Common myeloid progenitor, CD34-positive (primary cell): ENCODE measurements at regions not wholly inside any gene's neighbourhood (a gene's known extent, or its start where the extent isn't known, plus 50 kb on each side); places are given as distances from the start of the nearest gene placed in this dataset.

Source experiments
- CTCF ChIA-PET: fragments of 350-600 bp; sonication (Branson Sonifier 250); formaldehyde crosslinking; loops from one replicate; lab custom pipeline; 2021; ENCODE audit warnings: antibody characterized with exemption; lab: Charles Lee
- POLR2A ChIA-PET: fragments of 350-600 bp; sonication (Branson Sonifier 250); formaldehyde crosslinking; loops from one replicate; lab custom pipeline; 2021; ENCODE audit warnings: antibody characterized with exemption; lab: Charles Lee
- DNase-seq, 3 donors: peaks; one replicate each; pipeline versions ENCODE4 v3.0.0 to v3.0.0-alpha.2; 2013
- H3K27ac ChIP-seq, 2 experiments: 1 replicate in 1 of 2; 2 replicates in 1 of 2; pipeline ENCODE4 v1.7.0; 2013; ENCODE audit warnings: inconsistent platforms in 2 of 2, low read length in 2 of 2, mild to moderate bottlenecking in 2 of 2, low read depth in 1 of 2, moderate library complexity in 1 of 2; ENCODE audit not compliant: severe bottlenecking in 2 of 2, insufficient read depth in 1 of 2, poor library complexity in 1 of 2
- H3K27me3 ChIP-seq, 5 experiments: replicated peaks in 2 of 5; 1 replicate in 3 of 5; 2 replicates in 2 of 5; pipeline versions ENCODE4 v1.6.1 to v1.7.0; 2013; ENCODE audit warnings: low read length in 4 of 5, mild to moderate bottlenecking in 2 of 5, moderate library complexity in 2 of 5, inconsistent platforms in 1 of 5; ENCODE audit not compliant: insufficient read depth in 5 of 5, control insufficient read depth in 4 of 5
- H3K36me3 ChIP-seq, 4 experiments: 1 replicate in 2 of 4; 2 replicates in 2 of 4; pipeline versions ENCODE4 v1.6.1 to v1.7.0; 2013; ENCODE audit warnings: low read length in 3 of 4, control low read depth in 1 of 4, mild to moderate bottlenecking in 1 of 4; ENCODE audit not compliant: control insufficient read depth in 4 of 4, insufficient read depth in 4 of 4
- H3K4me1 ChIP-seq, 4 experiments: 1 replicate in 3 of 4; 2 replicates in 1 of 4; pipeline versions ENCODE4 v1.6.1 to v1.7.1; 2013; ENCODE audit warnings: low read length in 3 of 4, mild to moderate bottlenecking in 3 of 4, control low read depth in 1 of 4, inconsistent platforms in 1 of 4, moderate library complexity in 1 of 4; ENCODE audit not compliant: control insufficient read depth in 4 of 4, insufficient read depth in 4 of 4; ENCODE audit errors: control extremely low read depth in 1 of 4
- H3K4me3 ChIP-seq, 7 experiments: 1 replicate in 4 of 7; 2 replicates in 3 of 7; pipeline versions ENCODE4 v1.5.1 to v1.7.0; 2013; ENCODE audit warnings: mild to moderate bottlenecking in 7 of 7, low read length in 6 of 7, moderate library complexity in 6 of 7, inconsistent platforms in 2 of 7, low read depth in 2 of 7, control low read depth in 1 of 7; ENCODE audit not compliant: insufficient read depth in 4 of 7, control insufficient read depth in 1 of 7; ENCODE audit errors: extremely low read depth in 1 of 7
- H3K9me3 ChIP-seq, 5 experiments: 1 replicate in 4 of 5; 2 replicates in 1 of 5; pipeline versions ENCODE4 v1.6.1 to v1.7.1; 2013; ENCODE audit warnings: low read length in 4 of 5, mild to moderate bottlenecking in 2 of 5, inconsistent platforms in 1 of 5, low read depth in 1 of 5, moderate library complexity in 1 of 5; ENCODE audit not compliant: control insufficient read depth in 4 of 5, insufficient read depth in 2 of 5; ENCODE audit errors: control extremely low read depth in 1 of 5
- WGBS: methylation state at CpG from one replicate; pipeline ENCODE4 v1.1.5; 2013; ENCODE audit not compliant: insufficient coverage; 5-methylcytosine and 5-hydroxymethylcytosine counted together

- H3K36me3 ChIP-seq = no peaks in the 10 kb centered on the region
- WGBS = 69% methylated on average over 6 of the region's 6 CpGs
- H3K9me3 ChIP-seq = no peaks in the 10 kb centered on the region
- H3K4me1 ChIP-seq = peaks cover 0 to 2% (median 0%) of the 10 kb centered on the region in 4 experiments
- H3K27me3 ChIP-seq = peaks cover 0 to 17% (median 6%) of the 10 kb centered on the region in 5 experiments
- no peak overlapping the region for H3K4me3 ChIP-seq
- ChIA-PET CTCF (interaction anchor here (0.7 to 1.2 kb wide), 2 partner anchors 22 to 71 kb away, joined by 3 read pairs; no protein-coding TSS in a partner anchor), POLR2A (no interaction called here)
- DNase-seq = peak in 2 of 3 donors; percentile 64 to 68
- no peak overlapping the region for H3K27ac ChIP-seq
These were observed 151.5 kb upstream of the PITX1 start for GRCh38 chr5:135185481-135186065.

DNA sequence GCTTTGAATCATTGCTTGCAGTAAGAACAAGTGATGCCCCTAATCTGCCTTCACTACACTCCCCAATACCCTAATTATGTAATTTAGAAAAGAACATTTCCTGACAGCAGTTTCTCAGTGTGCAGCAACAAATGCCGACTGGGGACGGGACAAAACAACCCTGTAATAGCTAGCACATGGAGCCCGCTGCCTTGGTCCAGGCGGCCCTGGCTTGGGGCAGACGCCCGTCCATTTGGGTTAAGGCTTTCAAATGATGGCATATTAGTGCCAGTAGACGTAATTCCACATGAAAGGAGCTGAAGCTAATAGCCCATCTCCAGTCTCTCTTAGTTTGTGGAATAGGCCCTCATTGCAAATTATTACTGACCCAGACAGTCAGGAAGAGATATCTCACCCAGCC is 150.6 kb upstream of the PITX1 start:
- H3K36me3 ChIP-seq = no peaks in the 10 kb centered on the region
- POLR2A ChIA-PET = no interaction called here
- DNase-seq = no peak
- no peak overlapping the region for H3K4me3 ChIP-seq
- H3K4me1 ChIP-seq = peaks cover 0 to 2% (median 0%) of the 10 kb centered on the region in 4 experiments
- H3K27ac ChIP-seq = no peak overlapping the region
- peaks cover 0 to 13% (median 5%) of the 10 kb centered on the region in 5 experiments for H3K27me3 ChIP-seq
- no peaks in the 10 kb centered on the region for H3K9me3 ChIP-seq
- 100% methylated on average over 4 of the region's 7 CpGs for WGBS
- CTCF ChIA-PET = interaction anchor here (1.3 kb wide), 1 partner anchor 25 kb away, joined by 3 read pairs; no protein-coding TSS in a partner anchor

- no peak overlapping the region for H3K27ac ChIP-seq
- no peak overlapping the region for H3K4me3 ChIP-seq
- WGBS = 100% methylated on average over 4 of the region's 4 CpGs
- no peaks in the 10 kb centered on the region for H3K9me3 ChIP-seq
- peaks cover 0 to 2% (median 0%) of the 10 kb centered on the region in 4 experiments for H3K4me1 ChIP-seq
- ChIA-PET CTCF (no interaction called here), POLR2A (no interaction called here)
- no peak for DNase-seq
- H3K27me3 ChIP-seq = peaks cover 0 to 10% (median 0%) of the 10 kb centered on the region in 5 experiments
- H3K36me3 ChIP-seq = no peaks in the 10 kb centered on the region
These were observed 149.4 kb upstream of the PITX1 start for GRCh38 chr5:135183464-135183863.

GRCh38 chr5:135182675-135183074 is 148.6 kb upstream of the PITX1 start:
- Histone ChIP-seq H3K27ac (no peak overlapping the region), H3K9me3 (no peaks in the 10 kb centered on the region), H3K27me3 (peaks cover 0 to 7% (median 0%) of the 10 kb centered on the region in 5 experiments), H3K4me3 (no peak overlapping the region), H3K4me1 (peaks cover 0 to 2% (median 0%) of the 10 kb centered on the region in 4 experiments), H3K36me3 (no peaks in the 10 kb centered on the region)
- ChIA-PET CTCF (interaction anchor here (1.2 kb wide), 1 partner anchor 23 kb away, joined by 3 read pairs; no protein-coding TSS in a partner anchor), POLR2A (no interaction called here)
- DNase-seq = no peak
- WGBS = 88% methylated on average over 5 of the region's 5 CpGs

DNA sequence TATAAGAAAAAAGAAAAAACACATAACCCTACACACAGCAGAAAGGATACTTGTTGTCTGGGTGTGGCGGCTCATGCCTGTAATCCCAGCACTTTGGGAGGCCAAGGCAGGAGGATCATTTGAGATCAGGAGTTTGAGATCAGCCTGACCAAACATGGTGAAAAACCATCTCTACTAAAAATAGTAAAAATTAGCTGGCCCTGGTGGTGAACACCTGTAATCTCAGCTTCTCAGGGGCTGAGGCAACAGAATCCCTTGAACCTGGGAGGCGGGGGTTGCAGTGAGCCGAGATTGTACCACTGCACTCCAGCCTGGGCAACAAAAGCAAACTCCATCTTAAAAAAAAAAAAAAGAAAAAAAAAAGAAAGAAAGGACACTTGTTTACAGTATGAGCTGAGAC is 147.6 kb upstream of the PITX1 start:
- no peak for DNase-seq
- peaks cover 0 to 6% (median 0%) of the 10 kb centered on the region in 5 experiments for H3K27me3 ChIP-seq
- H3K4me3 ChIP-seq = no peak overlapping the region
- ChIA-PET CTCF (interaction anchor here (1.1 to 2.2 kb wide), 3 partner anchors 14 to 51 kb away, joined by 3 to 7 read pairs (median 3); no protein-coding TSS in a partner anchor), POLR2A (no interaction called here)
- no peaks in the 10 kb centered on the region for H3K36me3 ChIP-seq
- H3K9me3 ChIP-seq = no peaks in the 10 kb centered on the region
- WGBS = no CpG with 5 or more reads among the region's 3 CpGs
- H3K4me1 ChIP-seq = peaks cover 0 to 2% (median 0%) of the 10 kb centered on the region in 4 experiments
- no peak overlapping the region for H3K27ac ChIP-seq

- DNase-seq = no peak
- peaks cover 0 to 7% (median 0%) of the 10 kb centered on the region in 5 experiments for H3K27me3 ChIP-seq
- H3K4me3 ChIP-seq = no peak overlapping the region
- 86% methylated on average over 10 of the region's 11 CpGs for WGBS
- H3K36me3 ChIP-seq = no peaks in the 10 kb centered on the region
- no peaks in the 10 kb centered on the region for H3K9me3 ChIP-seq
- no peak overlapping the region for H3K27ac ChIP-seq
- no peaks in the 10 kb centered on the region for H3K4me1 ChIP-seq
- CTCF ChIA-PET = interaction anchor here (0.7 to 1.2 kb wide), 3 partner anchors 10 to 17 kb away, joined by 3 to 4 read pairs (median 3); no protein-coding TSS in a partner anchor
- POLR2A ChIA-PET = interaction anchor here (0.6 kb wide), 1 partner anchor 1445 kb away, joined by 7 read pairs; no protein-coding TSS in a partner anchor
These were observed 145.4 kb upstream of the PITX1 start for GRCh38 chr5:135179308-135179980.
